GM20431 (cell line): ENCODE measurements at regions not wholly inside any gene's neighbourhood (a gene's known extent, or its start where the extent isn't known, plus 50 kb on each side); places are given as distances from the start of the nearest gene placed in this dataset.
"Not testable (repeated sequence)": the region's sequence is repeated elsewhere in the genome, so short reads cannot be mapped to it uniquely, and the experiment has no call there.

Experiments
- in situ Hi-C: fragments of 300-500 bp; cut with MseI, MboI; formaldehyde crosslinking; loops from one replicate; pipeline ENCODE4 v1.15.0; 2020; ENCODE audit warnings: low sequenced_read_pairs; ENCODE audit not compliant: unreplicated experiment

- in situ Hi-C loops = no loop called here
Observed at GRCh38 chr4:28386776-28387175, 1526.1 kb downstream of the STIM2 start.

- in situ Hi-C loops = no loop called here
Observed at GRCh38 chr4:28388471-28388870, 1527.8 kb downstream of the STIM2 start.

- in situ Hi-C loops = no loop called here
Observed at GRCh38 chr4:28391877-28392276, 1531.2 kb downstream of the STIM2 start.

- in situ Hi-C loops = no loop called here
Observed at GRCh38 chr4:28402751-28403150, 1542.1 kb downstream of the STIM2 start.

GRCh38 chr4:28421221-28421620 is 1560.6 kb downstream of the STIM2 start:
- in situ Hi-C loops = no loop called here

GRCh38 chr4:28426251-28426650 is 1565.6 kb downstream of the STIM2 start:
- in situ Hi-C loops = no loop called here

- in situ Hi-C loops = no loop called here
Observed at GRCh38 chr4:28427306-28428085, 1566.9 kb downstream of the STIM2 start.

- in situ Hi-C loops = no loop called here
Observed at GRCh38 chr4:28432348-28433025, 1571.8 kb downstream of the STIM2 start.

GRCh38 chr4:28435314-28435713 is 1574.7 kb downstream of the STIM2 start:
- in situ Hi-C loops = no loop called here

GRCh38 chr4:28436191-28437080 is 1575.8 kb downstream of the STIM2 start:
- in situ Hi-C loops = no loop called here

- in situ Hi-C loops = no loop called here
Observed at GRCh38 chr4:28443371-28443770, 1582.7 kb downstream of the STIM2 start.

GRCh38 chr4:28443801-28444412 is 1583.3 kb downstream of the STIM2 start:
- in situ Hi-C loops = no loop called here

GRCh38 chr4:28444886-28445496 is 1584.3 kb downstream of the STIM2 start:
- in situ Hi-C loops = no loop called here

GRCh38 chr4:28449085-28449484 is 1588.4 kb downstream of the STIM2 start:
- in situ Hi-C loops = no loop called here

GRCh38 chr4:28451346-28451745 is 1590.7 kb downstream of the STIM2 start:
- in situ Hi-C loops = no loop called here

- in situ Hi-C loops = no loop called here
Observed at GRCh38 chr4:28462766-28463700, 1602.4 kb downstream of the STIM2 start.

GRCh38 chr4:28464823-28465222 is 1604.2 kb downstream of the STIM2 start:
- in situ Hi-C loops = no loop called here

- in situ Hi-C loops = not testable (repeated sequence)
Observed at GRCh38 chr4:28466886-28467285, 1606.2 kb downstream of the STIM2 start.

GRCh38 chr4:28469387-28469786 is 1608.7 kb downstream of the STIM2 start:
- in situ Hi-C loops = no loop called here
